Thoracic aorta (tissue), 2 donors: ENCODE measurements at regions not wholly inside any gene's neighbourhood (a gene's known extent, or its start where the extent isn't known, plus 50 kb on each side); places are given as distances from the start of the nearest gene placed in this dataset.

ENCODE experiments used
- ATAC-seq: fragments of 150-250 bp; one replicate; pipeline ENCODE4 v1.8.0; 2017; ENCODE audit warnings: low read depth; ENCODE audit not compliant: insufficient number of reproducible peaks, low FRiP score
- DNase-seq: peaks from one replicate; pipeline ENCODE4 v3.0.0-alpha.2; 2020; ENCODE audit warnings: low spot score
- H3K27ac ChIP-seq, 2 donors: fragments of 200-600 bp; sonication (generic); 1 replicate in 1 of 2; 2 replicates in 1 of 2; pipeline ENCODE4 v1.5.1; 2016; ENCODE audit warnings: mild to moderate bottlenecking in 2 of 2, moderate library complexity in 2 of 2
- H3K27me3 ChIP-seq: fragments of 200-600 bp; sonication (generic); replicated peaks from 2 replicates; pipeline ENCODE4 v1.6.0; 2016; ENCODE audit warnings: mild to moderate bottlenecking; ENCODE audit not compliant: insufficient read depth
- H3K36me3 ChIP-seq: fragments of 200-600 bp; sonication (generic); one replicate; pipeline ENCODE4 v1.5.1; 2016
- H3K4me1 ChIP-seq, 2 donors: fragments of 200-600 bp; sonication (generic); 1 replicate in 1 of 2; 2 replicates in 1 of 2; pipeline versions ENCODE4 v1.5.1 to v1.6.0; 2016; ENCODE audit warnings: low read depth in 2 of 2, mild to moderate bottlenecking in 1 of 2; ENCODE audit not compliant: control insufficient read depth in 1 of 2
- H3K4me3 ChIP-seq: fragments of 200-600 bp; sonication (generic); 2 replicates; pipeline ENCODE4 v1.5.1; 2016; ENCODE audit warnings: mild to moderate bottlenecking
- H3K9me3 ChIP-seq: fragments of 200-600 bp; sonication (generic); 2 replicates; pipeline ENCODE4 v1.5.1; 2016
- TF ChIP-seq, protein P1 (sequence below): fragments of 200-600 bp; sonication (generic); IDR thresholded peaks from one replicate; pipeline ENCODE4 v1.5.1; 2019; ENCODE audit warnings: antibody characterized with exemption

DNA sequence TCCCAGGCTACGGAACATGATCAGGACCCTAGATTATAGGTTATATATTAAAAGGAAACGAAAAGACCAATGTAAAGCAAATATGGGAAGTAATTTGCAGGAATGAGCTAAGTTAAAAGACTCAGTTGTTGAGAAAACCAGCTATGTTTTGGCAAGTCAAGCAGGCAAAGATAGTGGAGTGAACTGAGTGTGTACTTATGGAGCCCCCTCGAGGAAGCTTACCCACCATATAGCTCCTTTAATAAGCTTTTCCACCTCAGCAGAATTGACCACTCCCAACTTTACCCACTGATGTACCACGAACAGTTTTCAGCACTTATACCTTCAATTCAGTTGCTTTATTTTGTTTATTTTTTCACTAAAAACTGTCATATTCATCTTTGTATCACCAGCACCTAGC is 57.3 kb upstream of the PJA2 start:
- no peak for DNase-seq
- Histone ChIP-seq H3K4me3 (no peak overlapping the region), H3K9me3 (no peaks in the 10 kb centered on the region), H3K4me1 (peaks cover 4 to 8% of the 10 kb centered on the region in 2 donors), H3K27ac (no peak overlapping the region), H3K27me3 (no peaks in the 10 kb centered on the region), H3K36me3 (no peaks in the 10 kb centered on the region)
- TF ChIP-seq, protein P1, sequence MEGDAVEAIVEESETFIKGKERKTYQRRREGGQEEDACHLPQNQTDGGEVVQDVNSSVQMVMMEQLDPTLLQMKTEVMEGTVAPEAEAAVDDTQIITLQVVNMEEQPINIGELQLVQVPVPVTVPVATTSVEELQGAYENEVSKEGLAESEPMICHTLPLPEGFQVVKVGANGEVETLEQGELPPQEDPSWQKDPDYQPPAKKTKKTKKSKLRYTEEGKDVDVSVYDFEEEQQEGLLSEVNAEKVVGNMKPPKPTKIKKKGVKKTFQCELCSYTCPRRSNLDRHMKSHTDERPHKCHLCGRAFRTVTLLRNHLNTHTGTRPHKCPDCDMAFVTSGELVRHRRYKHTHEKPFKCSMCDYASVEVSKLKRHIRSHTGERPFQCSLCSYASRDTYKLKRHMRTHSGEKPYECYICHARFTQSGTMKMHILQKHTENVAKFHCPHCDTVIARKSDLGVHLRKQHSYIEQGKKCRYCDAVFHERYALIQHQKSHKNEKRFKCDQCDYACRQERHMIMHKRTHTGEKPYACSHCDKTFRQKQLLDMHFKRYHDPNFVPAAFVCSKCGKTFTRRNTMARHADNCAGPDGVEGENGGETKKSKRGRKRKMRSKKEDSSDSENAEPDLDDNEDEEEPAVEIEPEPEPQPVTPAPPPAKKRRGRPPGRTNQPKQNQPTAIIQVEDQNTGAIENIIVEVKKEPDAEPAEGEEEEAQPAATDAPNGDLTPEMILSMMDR: no peak
- no peak for ATAC-seq
